Raji (cell line): ENCODE measurements at regions not wholly inside any gene's neighbourhood (a gene's known extent, or its start where the extent isn't known, plus 50 kb on each side); places are given as distances from the start of the nearest gene placed in this dataset.

Experiments
- POLR2A ChIP-seq: IDR thresholded peaks from 2 replicates; pipeline ENCODE4 v1.6.1; 2011; ENCODE audit warnings: low read depth, low read length, control low read depth; ENCODE audit not compliant: insufficient read depth

- TF ChIP-seq POLR2A = no peak
These were observed 172.5 kb upstream of the MGAT5 start for GRCh38 chr2:134081238-134081938.

GRCh38 chr2:134083548-134083947 lies 170.3 kb upstream of the MGAT5 start:
- no peak for TF ChIP-seq POLR2A

- no peak for TF ChIP-seq POLR2A
These were observed 167.2 kb upstream of the MGAT5 start for GRCh38 chr2:134086594-134087219.

GRCh38 chr2:134087371-134087921 lies 166.4 kb upstream of the MGAT5 start:
- TF ChIP-seq POLR2A = no peak

- no peak for TF ChIP-seq POLR2A
These were observed 164.4 kb upstream of the MGAT5 start for GRCh38 chr2:134089454-134089853.

- no peak for TF ChIP-seq POLR2A
These were observed 156.1 kb upstream of the MGAT5 start for GRCh38 chr2:134097740-134098139.

GRCh38 chr2:134098321-134098720 lies 155.6 kb upstream of the MGAT5 start:
- no peak for TF ChIP-seq POLR2A

- no peak for TF ChIP-seq POLR2A
These were observed 154.6 kb upstream of the MGAT5 start for GRCh38 chr2:134099273-134099672.

- TF ChIP-seq POLR2A = no peak
These were observed 150.7 kb upstream of the MGAT5 start for GRCh38 chr2:134103196-134103595.

GRCh38 chr2:134104754-134105153 lies 149.1 kb upstream of the MGAT5 start:
- no peak for TF ChIP-seq POLR2A

- no peak for TF ChIP-seq POLR2A
These were observed 146.5 kb upstream of the MGAT5 start for GRCh38 chr2:134107402-134107801.

- TF ChIP-seq POLR2A = no peak
These were observed 145.8 kb upstream of the MGAT5 start for GRCh38 chr2:134108113-134108512.

GRCh38 chr2:134109246-134109645 lies 144.6 kb upstream of the MGAT5 start:
- TF ChIP-seq POLR2A = no peak

- no peak for TF ChIP-seq POLR2A
These were observed 144.1 kb upstream of the MGAT5 start for GRCh38 chr2:134109725-134110124.

GRCh38 chr2:134110532-134110931 lies 143.3 kb upstream of the MGAT5 start:
- TF ChIP-seq POLR2A = no peak

GRCh38 chr2:134117676-134118075 lies 136.2 kb upstream of the MGAT5 start:
- TF ChIP-seq POLR2A = no peak
